ENCODE measurements at regions not wholly inside any gene's neighbourhood (a gene's known extent, or its start where the extent isn't known, plus 50 kb on each side); places are given as distances from the start of the nearest gene placed in this dataset.

- Histone ChIP-seq H3K36me3 (ENCODE audit: control insufficient read depth, insufficient read depth, low read length) (no peaks in the 10 kb centered on the region), H3K4me3 (ENCODE audit: low read length) (no peak overlapping the region), H3K27me3 (ENCODE audit: control insufficient read depth, insufficient read depth, low read length) (no peaks in the 10 kb centered on the region), H3K9me3 (replicated peaks; ENCODE audit: control insufficient read depth, low read depth, low read length) (no peaks in the 10 kb centered on the region), H3K4me1 (ENCODE audit: control insufficient read depth, insufficient read depth, low read length) (no peaks in the 10 kb centered on the region), H3K27ac (ENCODE audit: low read length) (no peak overlapping the region)
- no peak for DNase-seq
- no CpG with 5 or more reads among the region's 1 CpG for WGBS (ENCODE audit: insufficient coverage)
These were observed 276.6 kb upstream of the LRTM1 start for GRCh38 chr3:55204417-55204816.

GRCh38 chr3:55203546-55203945 lies 275.7 kb upstream of the LRTM1 start:
- DNase-seq: no peak
- no peaks in the 10 kb centered on the region for H3K36me3 ChIP-seq (ENCODE audit: control insufficient read depth, insufficient read depth, low read length)
- 30% methylated on average over 1 of the region's 4 CpGs for WGBS (ENCODE audit: insufficient coverage)
- no peaks in the 10 kb centered on the region for H3K4me1 ChIP-seq (ENCODE audit: control insufficient read depth, insufficient read depth, low read length)
- H3K4me3 ChIP-seq (ENCODE audit: low read length): no peak overlapping the region
- H3K9me3 ChIP-seq (replicated peaks; ENCODE audit: control insufficient read depth, low read depth, low read length): no peaks in the 10 kb centered on the region
- no peaks in the 10 kb centered on the region for H3K27me3 ChIP-seq (ENCODE audit: control insufficient read depth, insufficient read depth, low read length)
- no peak overlapping the region for H3K27ac ChIP-seq (ENCODE audit: low read length)

- DNase-seq: no peak
- H3K27me3 ChIP-seq (ENCODE audit: control insufficient read depth, insufficient read depth, low read length): no peaks in the 10 kb centered on the region
- H3K36me3 ChIP-seq (ENCODE audit: control insufficient read depth, insufficient read depth, low read length): no peaks in the 10 kb centered on the region
- no peak overlapping the region for H3K27ac ChIP-seq (ENCODE audit: low read length)
- no peaks in the 10 kb centered on the region for H3K9me3 ChIP-seq (replicated peaks; ENCODE audit: control insufficient read depth, low read depth, low read length)
- H3K4me3 ChIP-seq (ENCODE audit: low read length): no peak overlapping the region
- H3K4me1 ChIP-seq (ENCODE audit: control insufficient read depth, insufficient read depth, low read length): no peaks in the 10 kb centered on the region
- WGBS (ENCODE audit: insufficient coverage): 45% methylated on average over 4 of the region's 4 CpGs
These were observed 275.1 kb upstream of the LRTM1 start for GRCh38 chr3:55203006-55203405.

GRCh38 chr3:55202326-55202725 lies 274.5 kb upstream of the LRTM1 start:
- Histone ChIP-seq H3K4me3 (ENCODE audit: low read length) (no peak overlapping the region), H3K27me3 (ENCODE audit: control insufficient read depth, insufficient read depth, low read length) (no peaks in the 10 kb centered on the region), H3K4me1 (ENCODE audit: control insufficient read depth, insufficient read depth, low read length) (no peaks in the 10 kb centered on the region), H3K9me3 (replicated peaks; ENCODE audit: control insufficient read depth, low read depth, low read length) (no peaks in the 10 kb centered on the region), H3K27ac (ENCODE audit: low read length) (no peak overlapping the region), H3K36me3 (ENCODE audit: control insufficient read depth, insufficient read depth, low read length) (no peaks in the 10 kb centered on the region)
- peak; percentile 36 for DNase-seq
- WGBS (ENCODE audit: insufficient coverage): no CpG with 5 or more reads among the region's 2 CpGs

GRCh38 chr3:55201779-55202178 lies 273.9 kb upstream of the LRTM1 start:
- H3K27me3 ChIP-seq (ENCODE audit: control insufficient read depth, insufficient read depth, low read length): no peaks in the 10 kb centered on the region
- no peak overlapping the region for H3K27ac ChIP-seq (ENCODE audit: low read length)
- 80% methylated on average over 1 of the region's 7 CpGs for WGBS (ENCODE audit: insufficient coverage)
- H3K4me3 ChIP-seq (ENCODE audit: low read length): no peak overlapping the region
- H3K36me3 ChIP-seq (ENCODE audit: control insufficient read depth, insufficient read depth, low read length): no peaks in the 10 kb centered on the region
- no peaks in the 10 kb centered on the region for H3K4me1 ChIP-seq (ENCODE audit: control insufficient read depth, insufficient read depth, low read length)
- no peaks in the 10 kb centered on the region for H3K9me3 ChIP-seq (replicated peaks; ENCODE audit: control insufficient read depth, low read depth, low read length)
- no peak for DNase-seq

GRCh38 chr3:55200906-55201305 lies 273.0 kb upstream of the LRTM1 start:
- Histone ChIP-seq H3K36me3 (ENCODE audit: control insufficient read depth, insufficient read depth, low read length) (no peaks in the 10 kb centered on the region), H3K9me3 (replicated peaks; ENCODE audit: control insufficient read depth, low read depth, low read length) (no peaks in the 10 kb centered on the region), H3K4me3 (ENCODE audit: low read length) (no peak overlapping the region), H3K27ac (ENCODE audit: low read length) (no peak overlapping the region), H3K27me3 (ENCODE audit: control insufficient read depth, insufficient read depth, low read length) (no peaks in the 10 kb centered on the region), H3K4me1 (ENCODE audit: control insufficient read depth, insufficient read depth, low read length) (no peaks in the 10 kb centered on the region)
- no peak for DNase-seq
- 80% methylated on average over 1 of the region's 2 CpGs for WGBS (ENCODE audit: insufficient coverage)

- DNase-seq: no peak
- no peaks in the 10 kb centered on the region for H3K9me3 ChIP-seq (replicated peaks; ENCODE audit: control insufficient read depth, low read depth, low read length)
These were observed 270.7 kb upstream of the LRTM1 start for GRCh38 chr3:55198554-55198953.

GRCh38 chr3:55197021-55197420 lies 269.2 kb upstream of the LRTM1 start:
- no peaks in the 10 kb centered on the region for H3K36me3 ChIP-seq (ENCODE audit: control insufficient read depth, insufficient read depth, low read length)
- H3K4me1 ChIP-seq (ENCODE audit: control insufficient read depth, insufficient read depth, low read length): no peaks in the 10 kb centered on the region
- 100% methylated on average over 1 of the region's 2 CpGs for WGBS (ENCODE audit: insufficient coverage)
- no peak overlapping the region for H3K27ac ChIP-seq (ENCODE audit: low read length)
- H3K9me3 ChIP-seq (replicated peaks; ENCODE audit: control insufficient read depth, low read depth, low read length): no peaks in the 10 kb centered on the region
- DNase-seq: no peak
- no peaks in the 10 kb centered on the region for H3K27me3 ChIP-seq (ENCODE audit: control insufficient read depth, insufficient read depth, low read length)
- H3K4me3 ChIP-seq (ENCODE audit: low read length): no peak overlapping the region

More at GRCh38 chr3:55198554-55198953, 270.7 kb upstream of the LRTM1 start:
- 90% methylated on average over 4 of the region's 4 CpGs for whole genome bisulfite sequencing (ENCODE audit: insufficient coverage)
- no peaks in the 10 kb centered on the region for H3K27me3 ChIP-seq (ENCODE audit: control insufficient read depth, insufficient read depth, low read length)
- no peak overlapping the region for H3K27ac ChIP-seq (ENCODE audit: low read length)
- H3K36me3 ChIP-seq (ENCODE audit: control insufficient read depth, insufficient read depth, low read length): no peaks in the 10 kb centered on the region
- H3K4me3 ChIP-seq (ENCODE audit: low read length): no peak overlapping the region
- no peaks in the 10 kb centered on the region for H3K4me1 ChIP-seq (ENCODE audit: control insufficient read depth, insufficient read depth, low read length)

GRCh38 chr3:55196495-55196894 lies 268.6 kb upstream of the LRTM1 start:
- Histone ChIP-seq H3K4me1 (ENCODE audit: control insufficient read depth, insufficient read depth, low read length) (no peaks in the 10 kb centered on the region), H3K36me3 (ENCODE audit: control insufficient read depth, insufficient read depth, low read length) (no peaks in the 10 kb centered on the region), H3K27me3 (ENCODE audit: control insufficient read depth, insufficient read depth, low read length) (no peaks in the 10 kb centered on the region), H3K27ac (ENCODE audit: low read length) (no peak overlapping the region), H3K4me3 (ENCODE audit: low read length) (no peak overlapping the region), H3K9me3 (replicated peaks; ENCODE audit: control insufficient read depth, low read depth, low read length) (no peaks in the 10 kb centered on the region)
- no peak for DNase-seq
- no CpG with 5 or more reads among the region's 1 CpG for WGBS (ENCODE audit: insufficient coverage)

GRCh38 chr3:55194376-55194775 lies 266.5 kb upstream of the LRTM1 start:
- Histone ChIP-seq H3K27ac (ENCODE audit: low read length) (no peak overlapping the region), H3K4me3 (ENCODE audit: low read length) (no peak overlapping the region), H3K9me3 (replicated peaks; ENCODE audit: control insufficient read depth, low read depth, low read length) (no peaks in the 10 kb centered on the region), H3K36me3 (ENCODE audit: control insufficient read depth, insufficient read depth, low read length) (no peaks in the 10 kb centered on the region), H3K27me3 (ENCODE audit: control insufficient read depth, insufficient read depth, low read length) (no peaks in the 10 kb centered on the region), H3K4me1 (ENCODE audit: control insufficient read depth, insufficient read depth, low read length) (no peaks in the 10 kb centered on the region)
- WGBS (ENCODE audit: insufficient coverage): no CpG with 5 or more reads among the region's 3 CpGs
- peak; percentile 47 for DNase-seq
